NCI-H1694 treated with DMSO at 0.1 percent for 48 hours (cell line): ENCODE measurements at regions not wholly inside any gene's neighbourhood (a gene's known extent, or its start where the extent isn't known, plus 50 kb on each side); places are given as distances from the start of the nearest gene placed in this dataset.
"Not testable (repeated sequence)": the region's sequence is repeated elsewhere in the genome, so short reads cannot be mapped to it uniquely, and the experiment has no call there.

Experiments
- DNase-seq: peaks from one replicate; lab custom pipeline; 2025; lab: John Stamatoyannopoulos, UW

DNA sequence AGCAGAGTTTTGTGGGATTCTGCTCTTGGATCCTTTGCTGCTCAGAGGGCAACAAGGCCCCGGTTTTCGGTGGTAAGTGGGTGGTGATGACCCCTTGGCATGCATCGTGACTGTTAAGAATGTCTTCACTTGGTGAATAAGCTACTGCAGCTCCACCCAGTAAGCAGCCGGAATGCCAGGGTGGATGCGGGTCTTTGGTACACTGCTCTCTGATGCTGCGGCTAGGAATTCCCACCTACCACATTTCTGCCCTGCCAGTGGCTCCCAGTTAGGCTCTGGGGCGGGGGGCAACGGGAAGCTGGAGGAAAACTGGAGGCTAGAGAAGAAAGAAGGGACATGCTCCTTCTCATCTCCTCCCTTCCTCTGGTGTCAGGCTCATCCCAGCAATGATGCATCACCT, 180.4 kb upstream of the GALNT2 start:
- no peak for DNase-seq

DNA sequence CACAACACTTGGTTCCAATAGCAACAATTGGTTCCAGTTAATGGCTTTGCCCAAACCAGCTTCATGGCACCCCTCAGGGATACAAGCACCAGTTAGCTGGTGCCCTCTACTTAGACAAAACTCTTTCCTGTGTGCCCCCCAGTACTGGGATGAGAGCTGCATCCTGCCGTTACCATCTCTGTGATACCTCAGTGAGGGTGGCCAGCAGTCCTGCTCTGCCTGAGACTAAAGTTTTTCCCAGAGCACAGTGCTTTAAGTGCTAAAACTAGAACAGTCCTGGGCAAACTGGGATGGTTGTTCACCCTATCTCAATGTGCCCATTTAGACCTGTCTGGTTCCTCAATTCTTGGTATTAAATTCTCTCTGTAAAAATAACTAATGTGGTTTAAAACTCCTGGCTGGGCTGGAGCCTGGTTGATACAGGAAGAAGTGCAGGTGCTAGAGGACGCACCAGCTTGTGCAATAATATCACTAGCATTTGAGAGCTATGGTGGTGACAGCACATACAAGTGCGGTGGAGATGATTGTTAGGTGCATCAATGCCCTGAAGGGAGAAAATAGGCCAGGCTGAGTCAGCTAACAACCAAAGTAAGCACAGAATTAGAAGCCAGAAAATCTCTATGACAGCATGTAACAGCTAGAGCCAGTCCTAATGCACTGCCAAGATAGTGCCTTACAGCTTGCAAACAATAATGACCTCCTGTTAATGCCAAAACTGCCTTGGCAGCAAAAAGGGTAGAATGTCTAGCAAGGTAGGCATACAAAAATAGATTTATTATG, 179.8 kb upstream of the GALNT2 start:
- DNase-seq: peak; percentile 61

DNA sequence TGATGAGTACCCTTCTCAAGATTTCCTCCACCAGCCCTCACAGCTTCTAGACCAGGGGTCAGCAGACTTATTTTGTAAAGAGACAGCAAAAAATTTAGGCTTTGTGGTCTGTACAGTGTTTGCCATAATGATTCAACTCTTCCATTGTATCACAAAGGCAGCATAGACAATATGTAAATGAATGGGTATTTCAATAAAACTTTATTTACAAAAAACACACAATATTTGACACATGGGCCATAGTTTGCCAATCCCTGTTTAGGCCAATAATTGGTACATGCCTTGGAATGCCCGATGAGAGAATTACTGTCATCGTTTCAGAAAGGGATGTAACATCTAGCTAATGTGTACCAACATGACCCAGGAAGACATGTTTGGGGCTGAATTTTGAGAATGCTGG, 178.9 kb upstream of the GALNT2 start:
- no peak for DNase-seq

DNA sequence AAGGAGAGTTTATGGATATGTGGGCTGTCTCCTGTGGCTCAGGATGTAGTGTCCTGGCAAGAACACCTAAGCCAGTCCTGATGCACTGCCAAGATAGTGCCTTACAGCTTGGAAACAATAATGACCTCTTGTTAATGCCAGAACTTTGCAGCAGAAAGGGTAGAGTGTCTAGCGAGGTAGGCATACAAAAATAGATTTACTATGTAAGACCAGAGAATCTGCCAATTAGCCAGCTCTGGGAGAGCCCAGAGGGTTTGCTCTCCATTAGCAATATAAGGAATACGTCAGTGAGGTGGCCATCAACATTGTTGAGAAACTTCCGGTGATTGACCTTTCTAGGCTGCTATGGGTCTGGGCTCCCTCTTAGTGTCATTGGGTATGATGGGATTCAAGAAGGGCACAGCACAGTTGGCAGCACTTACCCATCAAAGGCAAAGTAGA, 178.5 kb upstream of the GALNT2 start:
- DNase-seq: no peak

DNA sequence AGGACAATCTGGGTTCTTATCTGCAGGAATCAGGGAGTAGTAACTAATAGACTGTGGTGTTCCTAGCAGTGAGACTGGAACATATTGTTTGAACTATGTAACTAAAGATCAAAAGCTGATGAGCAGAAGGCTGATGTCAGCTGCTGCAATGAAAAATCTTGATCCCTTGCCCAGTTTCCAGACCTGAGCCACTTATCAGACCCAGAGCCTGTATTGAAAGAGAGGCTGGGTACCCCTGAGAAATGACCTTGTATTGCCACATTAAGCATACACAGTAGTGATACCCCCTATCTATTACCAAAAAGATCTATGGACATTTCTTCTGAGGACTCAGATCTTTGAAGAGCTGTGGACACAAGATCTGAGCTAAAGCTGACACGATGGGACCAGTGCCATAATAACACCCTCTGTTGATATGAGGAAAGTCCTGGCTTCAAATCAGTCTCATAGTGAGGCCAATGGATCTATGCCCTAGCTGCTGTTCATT, 178.0 kb upstream of the GALNT2 start:
- peak; percentile 55 for DNase-seq

DNA sequence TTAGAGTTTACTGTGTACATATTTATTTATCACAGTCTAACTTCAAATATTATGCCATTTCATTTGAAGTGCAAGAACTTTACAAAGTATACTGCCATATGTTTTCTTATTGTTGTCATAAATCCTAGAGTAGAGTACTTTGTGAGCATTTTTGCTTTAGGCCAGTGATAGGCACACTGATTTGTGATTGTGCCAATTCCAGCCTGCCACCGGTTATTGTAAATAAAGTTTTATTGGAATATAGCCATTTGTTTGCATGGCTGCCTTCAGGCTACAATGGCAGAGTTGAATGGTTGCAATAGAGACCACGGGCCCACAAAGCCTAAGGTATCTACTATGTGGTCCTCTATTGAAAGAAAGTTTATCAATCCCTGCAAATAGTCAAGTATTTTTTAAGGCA, 175.8 kb upstream of the GALNT2 start:
- no peak for DNase-seq

DNA sequence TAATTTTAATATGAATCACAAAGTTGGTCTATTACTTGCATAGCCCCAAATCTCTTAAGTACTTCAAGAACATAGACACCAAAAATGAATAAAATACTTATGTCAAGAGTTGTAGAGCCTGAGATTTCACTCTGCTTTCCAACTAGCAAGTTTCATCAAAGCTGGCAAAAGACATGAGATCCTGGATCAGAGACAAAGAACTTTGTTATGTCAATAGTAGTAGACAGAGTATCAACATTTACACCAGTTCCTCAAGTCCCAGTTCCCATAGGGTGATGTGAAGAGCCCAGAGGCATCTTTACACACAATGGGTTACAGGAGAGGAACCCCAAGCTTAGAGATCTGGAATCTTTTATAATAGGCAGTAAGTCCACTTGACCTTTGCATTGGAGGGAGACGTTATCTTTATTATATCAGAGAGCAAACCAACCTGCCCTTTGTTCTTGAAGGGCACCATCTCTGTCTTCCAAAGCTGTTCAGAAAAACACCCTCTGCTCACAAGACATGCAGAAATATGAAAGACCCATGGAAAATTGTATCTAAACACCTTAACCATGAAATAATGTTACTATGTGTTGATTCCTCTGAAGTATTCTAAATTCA, 174.4 kb upstream of the GALNT2 start:
- DNase-seq: no peak

DNA sequence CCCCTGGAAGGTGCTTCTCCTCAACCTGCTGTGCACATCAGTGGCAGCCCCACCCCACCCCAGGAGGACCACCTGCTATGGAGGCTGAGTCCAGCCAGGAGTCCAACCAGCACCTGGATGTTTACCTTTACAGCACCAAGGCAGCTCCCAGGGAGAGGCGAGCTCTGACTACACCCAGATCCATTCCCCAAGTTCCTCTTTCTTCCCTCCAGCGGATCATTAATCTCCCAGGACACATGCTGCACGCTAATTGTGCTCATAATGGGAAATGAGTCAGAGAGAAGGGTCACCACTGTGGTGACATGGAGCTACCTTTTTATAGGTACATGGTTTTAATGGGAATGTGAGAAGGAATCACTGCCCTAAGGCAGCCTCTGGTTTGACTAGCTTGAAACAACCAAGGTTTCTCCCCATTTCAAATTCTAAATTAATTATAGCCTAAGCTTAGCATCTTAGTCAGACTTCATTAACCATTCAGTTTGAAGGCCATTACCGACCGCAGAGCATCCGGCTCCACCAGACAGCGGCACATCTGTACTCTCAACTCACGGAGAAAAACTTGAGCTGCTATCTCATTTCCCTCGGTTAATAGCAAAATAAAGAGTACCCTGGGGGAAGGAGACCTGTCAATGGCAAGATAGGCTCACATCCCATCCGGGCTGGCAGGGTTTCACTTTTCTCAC, 173.1 kb upstream of the GALNT2 start:
- DNase-seq: no peak

DNA sequence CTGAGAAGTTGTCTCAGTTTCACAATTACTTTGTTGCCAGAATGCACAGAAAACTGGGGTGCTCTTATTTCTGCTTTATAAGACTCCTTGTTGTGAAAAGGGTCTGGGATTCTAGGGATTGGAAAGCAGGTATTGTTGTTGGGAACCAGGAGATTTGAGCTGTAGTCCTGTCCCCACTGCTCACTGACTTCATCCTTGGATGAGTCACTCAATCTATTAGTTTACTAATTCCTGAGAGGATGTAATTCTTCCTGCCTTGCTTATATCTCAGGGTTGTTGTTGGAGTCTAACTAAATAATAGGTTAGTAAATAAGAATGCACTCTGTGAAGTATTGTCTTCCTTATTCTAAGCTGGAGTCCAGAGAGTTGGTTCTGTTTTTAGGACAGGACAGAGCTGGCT, 172.5 kb upstream of the GALNT2 start:
- DNase-seq: no peak

DNA sequence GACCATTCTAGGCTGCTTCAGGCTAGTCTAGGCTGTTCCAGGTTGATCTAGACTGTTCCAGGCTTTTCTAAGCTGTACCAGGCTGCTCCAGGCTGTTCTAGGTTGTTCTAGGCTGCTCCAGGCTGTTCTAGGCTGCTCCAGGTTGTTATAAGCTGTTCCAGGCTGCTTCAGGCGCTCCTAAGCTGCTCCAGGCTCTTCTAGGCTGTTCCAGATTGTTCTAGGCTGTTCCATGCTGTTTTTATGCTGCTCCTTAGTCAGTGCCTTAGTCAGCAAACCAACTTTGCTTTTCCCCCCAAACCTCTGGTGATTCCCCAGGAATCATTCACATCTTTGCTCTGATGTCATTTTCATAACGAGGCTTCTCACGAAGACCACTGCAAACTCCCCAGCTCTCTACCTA, 171.4 kb upstream of the GALNT2 start:
- DNase-seq: no peak

DNA sequence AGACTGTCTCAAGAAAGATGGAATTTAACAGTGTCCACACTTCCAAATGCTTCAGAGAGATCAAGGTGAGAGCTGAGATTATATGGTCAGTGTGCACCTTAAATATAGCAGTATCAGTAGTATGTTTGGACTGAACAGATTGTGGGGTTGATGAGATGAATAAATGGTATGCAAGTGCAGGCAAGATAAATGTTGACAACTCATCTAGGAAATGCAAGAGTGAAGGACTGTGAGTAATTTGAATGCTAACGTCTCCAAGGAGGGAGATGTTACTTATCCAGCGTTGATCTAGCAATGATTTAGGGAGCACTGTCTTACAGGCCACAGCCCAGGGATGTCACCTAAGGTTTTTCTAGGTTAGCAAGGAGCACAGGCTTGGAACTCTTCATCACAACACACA, 170.7 kb upstream of the GALNT2 start:
- DNase-seq: no peak

DNA sequence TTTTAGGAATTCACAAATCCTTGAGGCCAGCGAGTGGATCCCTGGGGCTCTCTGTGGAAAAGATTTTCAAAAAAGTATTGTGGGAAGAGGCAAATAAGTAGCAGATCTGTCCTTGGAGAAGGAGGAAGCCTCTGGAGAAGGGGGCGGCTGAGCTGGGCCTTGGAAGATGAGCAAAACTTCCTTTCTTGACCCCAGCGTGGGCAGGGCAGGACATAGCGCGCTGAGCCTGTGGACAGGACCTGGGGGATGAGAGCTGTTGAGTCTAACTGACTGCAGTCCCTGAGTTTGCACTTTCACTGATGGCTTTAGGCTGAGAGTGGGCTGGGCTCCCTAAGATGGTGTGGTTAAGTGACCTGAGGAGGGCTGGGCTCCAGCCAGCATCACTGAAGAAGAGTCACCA, 170.2 kb upstream of the GALNT2 start:
- no peak for DNase-seq

DNA sequence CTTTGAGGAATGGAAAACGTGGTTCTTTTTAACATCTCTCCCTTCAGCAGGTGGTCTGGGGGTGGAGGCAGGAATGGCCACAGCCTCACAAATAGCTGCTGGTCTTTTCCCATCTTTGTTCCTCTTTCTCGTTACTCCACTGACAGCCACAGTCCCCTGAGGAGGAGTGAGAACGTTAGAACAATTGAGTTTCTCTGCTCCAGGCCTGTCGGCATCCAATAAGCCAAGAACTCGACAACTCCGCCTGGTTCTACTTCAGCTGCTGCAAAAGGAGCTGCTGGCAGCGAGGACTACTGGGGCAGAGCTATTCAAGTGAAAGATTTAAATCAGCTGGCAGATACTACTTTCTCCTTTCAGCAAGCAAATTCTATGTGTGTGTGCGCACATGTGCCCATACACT, 169.5 kb upstream of the GALNT2 start:
- no peak for DNase-seq

DNA sequence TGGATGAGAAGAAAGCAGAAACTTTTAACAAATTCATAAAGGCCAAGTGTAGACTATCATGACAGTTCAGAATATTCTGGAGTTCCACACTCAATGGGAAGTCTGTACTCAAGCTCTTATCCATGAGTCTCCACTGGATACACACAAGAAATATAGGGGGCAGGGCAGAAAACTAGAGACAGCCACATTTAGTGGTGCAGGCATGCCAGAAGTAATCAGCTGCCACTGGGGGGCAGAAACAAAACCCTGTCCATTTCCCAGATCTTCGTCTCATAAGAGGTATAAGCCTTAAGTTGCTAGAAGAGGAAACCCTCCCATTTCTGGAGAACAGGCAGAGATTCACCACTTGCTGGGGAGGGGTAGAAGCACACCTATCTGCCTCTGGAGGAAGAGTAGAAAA, 166.8 kb upstream of the GALNT2 start:
- no peak for DNase-seq

DNA sequence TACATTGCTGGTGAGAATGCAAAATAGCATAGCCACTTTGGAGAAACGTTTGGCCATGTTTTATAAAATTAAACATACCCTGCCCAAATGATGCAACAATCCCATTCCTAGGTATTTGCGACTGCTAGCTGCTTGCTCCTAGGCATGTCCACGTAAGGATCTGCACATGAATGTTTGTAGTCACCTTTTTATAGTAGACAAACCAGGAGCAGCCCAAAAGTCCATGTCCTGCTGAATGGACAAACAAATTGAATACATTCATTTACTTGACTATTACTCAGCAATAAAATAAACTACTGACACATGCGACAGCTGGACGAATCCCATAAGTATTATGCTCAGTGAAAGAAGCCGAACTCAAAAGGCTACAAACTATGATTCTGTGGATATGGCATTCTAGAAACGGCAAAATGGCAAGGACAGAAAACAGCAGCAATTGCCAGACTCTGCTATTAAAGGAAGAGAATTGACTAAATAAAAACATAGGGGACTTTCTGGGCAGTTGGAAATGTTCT, 161.9 kb upstream of the GALNT2 start:
- no peak for DNase-seq

DNA sequence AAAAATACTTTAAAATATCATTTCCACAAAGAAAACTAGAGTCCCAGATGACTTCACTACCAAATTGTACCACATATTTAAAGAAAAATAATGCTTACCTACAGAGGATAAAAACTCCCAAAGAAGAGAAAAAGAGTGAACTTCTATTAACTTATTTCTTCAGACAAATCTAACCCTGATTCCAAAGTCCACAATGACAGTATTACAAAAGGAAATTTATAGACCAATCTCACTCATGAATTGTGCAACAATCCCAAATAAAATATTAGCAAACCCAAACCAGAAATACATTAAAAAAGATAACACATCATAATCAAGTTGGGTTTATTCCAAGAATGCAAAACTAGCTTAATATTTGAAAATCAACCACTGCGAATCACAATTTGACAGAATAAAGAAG, 161.4 kb upstream of the GALNT2 start:
- DNase-seq: no peak

DNA sequence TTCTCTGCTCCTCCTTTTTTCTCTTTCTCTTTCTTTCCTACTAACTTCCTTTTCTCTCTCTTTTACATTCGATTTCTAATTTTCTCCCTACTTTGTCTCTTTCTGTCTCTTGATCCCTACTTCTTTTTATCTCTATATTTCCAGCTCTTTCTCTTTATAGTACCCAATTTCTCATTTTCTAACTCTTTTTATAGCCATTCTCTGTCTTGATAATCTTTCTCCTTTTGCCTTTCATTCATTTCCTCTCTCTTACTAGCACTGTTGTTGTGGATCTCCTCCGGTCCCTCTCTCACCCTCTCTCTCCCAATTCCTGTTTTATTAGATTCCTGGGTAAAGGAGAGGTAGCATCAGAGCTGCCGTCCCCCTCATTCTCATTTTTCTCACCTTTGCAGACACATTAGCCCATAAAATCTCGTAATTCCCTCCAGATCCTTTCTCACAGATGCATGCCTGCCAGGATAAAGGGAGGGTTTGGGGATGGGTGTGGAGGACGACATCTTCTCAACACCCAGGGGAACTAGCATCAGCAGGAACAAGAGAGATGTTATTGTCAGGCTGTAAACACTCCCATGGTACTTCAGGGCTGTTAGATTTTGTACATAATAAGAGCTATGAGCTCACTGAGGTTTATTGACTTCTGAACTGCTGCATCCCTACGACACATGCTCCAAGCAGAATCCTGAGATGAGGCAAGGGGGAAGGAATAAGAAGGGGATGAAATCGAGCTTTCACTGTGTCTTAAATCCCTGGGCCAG, 159.0 kb upstream of the GALNT2 start:
- no peak for DNase-seq

DNA sequence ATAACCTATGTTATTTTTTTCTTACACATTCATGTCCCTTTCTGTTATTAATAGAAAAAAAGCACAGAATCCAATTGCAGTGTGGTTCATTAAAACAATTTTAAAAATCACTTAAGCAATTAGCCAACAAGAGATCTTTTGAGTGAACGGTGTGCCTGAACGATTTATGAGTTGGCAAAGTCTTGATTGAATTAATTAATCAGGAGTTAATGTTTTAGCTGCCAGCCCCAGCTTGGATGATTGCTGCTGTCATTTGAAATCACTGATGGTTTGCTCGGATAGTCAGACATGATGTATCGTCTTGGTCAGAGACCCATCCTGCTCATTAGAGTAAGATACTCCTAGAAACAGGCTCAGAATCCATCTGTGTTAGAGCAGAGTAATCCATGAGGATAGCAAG, 158.3 kb upstream of the GALNT2 start:
- no peak for DNase-seq

DNA sequence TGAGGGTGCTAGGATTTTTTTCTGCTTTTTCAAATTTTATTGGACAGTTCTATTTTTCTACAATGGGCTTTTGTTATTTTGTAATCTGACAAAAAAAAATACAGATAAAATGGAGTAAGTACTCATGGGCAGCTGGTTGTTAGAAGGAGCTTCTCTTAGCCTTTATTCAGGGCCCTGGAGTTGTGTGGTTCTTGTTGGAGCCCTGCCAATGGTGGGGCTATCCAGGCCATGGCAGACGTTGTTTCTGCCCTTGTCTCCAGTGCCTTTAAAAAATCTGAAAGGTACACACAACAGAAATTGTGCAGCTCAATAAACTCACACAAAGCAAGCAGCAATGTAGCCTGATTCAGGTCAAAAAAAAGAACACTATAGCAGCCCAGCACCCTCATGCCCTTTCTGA, 153.5 kb upstream of the GALNT2 start:
- DNase-seq: no peak

DNA sequence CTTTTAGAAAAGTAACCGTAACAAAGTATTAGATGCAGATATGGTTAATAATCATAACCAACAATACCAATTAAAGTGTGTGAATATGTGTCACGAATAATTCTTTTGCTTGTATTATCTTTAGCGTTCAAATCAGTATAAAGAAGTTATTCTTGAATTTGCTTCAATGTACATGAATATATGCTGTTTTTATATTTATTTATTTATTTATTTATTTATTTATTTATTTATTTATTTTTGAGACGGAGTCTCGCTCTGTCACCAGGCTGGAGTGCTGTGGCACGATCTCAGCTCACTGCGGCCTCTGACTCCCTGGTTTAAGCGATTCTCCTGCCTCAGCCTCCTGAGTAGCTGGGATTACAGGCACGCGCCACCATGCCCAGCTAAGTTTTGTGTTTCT, 147.6 kb upstream of the GALNT2 start:
- not testable (repeated sequence) for DNase-seq

DNA sequence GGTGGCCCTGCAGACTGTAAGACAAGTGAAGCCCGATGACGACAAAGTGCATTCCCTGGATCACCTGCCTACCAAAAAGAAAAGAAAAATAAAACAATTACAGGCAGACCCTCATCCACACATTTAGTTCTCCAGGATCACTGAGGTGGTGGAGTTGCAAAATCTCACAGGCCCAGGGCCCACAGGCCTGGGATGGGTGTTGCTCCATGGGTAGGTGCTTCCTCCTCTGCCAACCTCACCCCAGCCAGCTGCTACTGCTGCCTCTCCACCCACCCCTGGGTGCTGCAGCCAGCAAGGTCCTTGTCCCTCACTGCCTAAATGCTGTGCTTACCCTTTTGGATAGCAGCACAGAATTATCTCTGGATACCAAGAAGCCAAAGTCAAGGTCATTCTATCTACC, 146.4 kb upstream of the GALNT2 start:
- DNase-seq: no peak

DNA sequence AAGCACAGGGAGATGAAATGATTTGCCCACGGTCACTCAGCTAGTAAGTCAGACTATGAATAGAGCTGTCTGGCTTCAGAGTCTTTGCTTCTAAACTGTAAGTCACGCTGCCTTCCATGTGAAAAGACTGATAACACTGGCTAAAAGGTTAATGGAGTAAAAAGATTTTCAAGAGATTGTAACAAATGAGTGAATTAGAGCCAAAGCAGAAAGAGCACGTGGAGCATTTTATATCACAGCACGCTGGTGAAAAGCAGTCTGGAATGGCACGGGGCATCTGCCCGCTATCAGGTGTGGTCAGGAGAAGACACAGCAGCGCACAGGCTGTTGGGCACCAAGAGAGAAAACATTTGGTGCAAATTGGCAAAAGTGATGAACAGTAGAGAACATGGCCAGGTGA, 144.8 kb upstream of the GALNT2 start:
- DNase-seq: no peak
